Erythroblast (primary cell): ENCODE measurements at regions not wholly inside any gene's neighbourhood (a gene's known extent, or its start where the extent isn't known, plus 50 kb on each side); places are given as distances from the start of the nearest gene placed in this dataset.

ENCODE experiments used
- GATA1 ChIP-seq: IDR thresholded peaks from 2 replicates; pipeline ENCODE4 v1.6.1; 2011; ENCODE audit warnings: low read depth, mild to moderate bottlenecking, control low read depth, low read length, moderate library complexity
- POLR2A ChIP-seq: IDR thresholded peaks from 2 replicates; pipeline ENCODE4 v1.6.1; 2011; ENCODE audit warnings: mild to moderate bottlenecking, low read length

GRCh38 chrX:39011454-39012221 lies 210.4 kb downstream of the MID1IP1 start:
- no peak for TF ChIP-seq POLR2A
- TF ChIP-seq GATA1 = no peak
